ENCODE measurements at regions not wholly inside any gene's neighbourhood (a gene's known extent, or its start where the extent isn't known, plus 50 kb on each side); places are given as distances from the start of the nearest gene placed in this dataset.
A peak's percentile ranks its signal among the peaks of the same experiment; 100 is the strongest.

- no peak for DNase-seq
Observed at GRCh38 chr20:50313827-50314677, 123.4 kb downstream of the CEBPB start.

GRCh38 chr20:50314678-50315335, 124.2 kb downstream of the CEBPB start:
- no peak for DNase-seq

DNA sequence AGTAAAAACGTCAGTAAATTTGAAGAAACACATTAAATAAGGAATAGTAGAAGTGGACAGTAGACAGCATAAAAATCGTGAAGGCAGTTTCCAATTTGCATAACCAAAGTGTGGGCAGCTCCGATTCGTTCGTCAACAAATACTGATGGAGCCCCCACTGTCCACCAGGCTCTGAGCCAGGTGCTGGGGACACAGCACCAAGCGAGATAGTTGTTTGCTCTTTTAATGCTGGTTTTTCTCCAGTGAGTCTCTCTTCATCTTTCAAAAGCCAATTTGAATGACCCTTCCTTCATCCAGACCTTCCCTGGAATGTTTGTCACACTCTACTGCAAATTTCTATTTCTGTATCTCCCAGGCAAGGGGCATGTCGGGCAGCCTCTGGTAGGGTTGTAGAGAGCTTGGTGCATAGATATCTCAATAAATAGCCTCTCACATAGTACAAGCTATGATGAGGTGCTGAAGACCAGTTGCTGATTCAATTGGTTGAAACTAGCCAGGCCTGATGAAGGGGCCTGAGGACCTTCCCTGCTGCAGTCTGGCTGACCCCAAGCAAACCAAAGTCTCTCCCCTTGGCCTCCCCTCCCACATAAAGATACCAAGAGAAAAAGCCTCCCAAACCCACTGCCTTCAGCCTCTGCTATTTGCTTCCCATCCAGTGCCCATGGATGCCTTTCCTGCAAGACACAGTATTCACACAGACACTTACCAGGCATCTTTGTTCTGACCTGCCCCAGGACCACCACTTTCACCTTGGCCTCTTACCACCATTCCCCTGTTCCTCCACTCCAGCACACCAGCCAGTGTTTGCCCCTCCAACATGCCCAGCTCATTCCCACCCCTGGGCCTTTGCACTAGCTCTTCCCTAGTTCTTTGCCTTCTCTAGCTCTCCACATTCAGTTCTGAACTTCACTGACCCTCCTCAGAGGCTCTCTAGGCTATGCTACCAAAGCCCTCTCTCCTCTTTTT, 125.2 kb downstream of the CEBPB start:
- no peak for DNase-seq

GRCh38 chr20:50317116-50317515, 126.5 kb downstream of the CEBPB start:
- DNase-seq: no peak

DNA sequence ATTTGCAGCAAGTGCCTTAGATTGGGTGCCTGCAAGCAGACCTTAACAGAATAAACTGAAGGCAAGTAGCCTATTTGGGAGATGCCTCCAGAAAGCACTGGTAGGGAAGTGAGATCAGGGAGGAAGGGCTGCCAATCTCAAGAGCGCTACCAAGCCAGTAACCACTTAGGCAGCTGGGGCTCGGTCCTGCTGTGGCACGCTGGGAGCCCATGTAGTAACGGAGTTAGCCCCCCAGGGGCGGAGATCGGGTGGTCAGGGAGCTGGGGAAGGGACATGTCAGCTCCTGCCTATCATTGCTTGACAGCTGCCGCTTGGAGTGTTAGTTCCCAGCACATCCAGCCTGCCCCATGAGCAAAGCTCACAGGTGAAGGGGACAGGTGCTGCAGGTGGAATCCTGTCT, 127.0 kb downstream of the CEBPB start:
- no peak for DNase-seq

DNA sequence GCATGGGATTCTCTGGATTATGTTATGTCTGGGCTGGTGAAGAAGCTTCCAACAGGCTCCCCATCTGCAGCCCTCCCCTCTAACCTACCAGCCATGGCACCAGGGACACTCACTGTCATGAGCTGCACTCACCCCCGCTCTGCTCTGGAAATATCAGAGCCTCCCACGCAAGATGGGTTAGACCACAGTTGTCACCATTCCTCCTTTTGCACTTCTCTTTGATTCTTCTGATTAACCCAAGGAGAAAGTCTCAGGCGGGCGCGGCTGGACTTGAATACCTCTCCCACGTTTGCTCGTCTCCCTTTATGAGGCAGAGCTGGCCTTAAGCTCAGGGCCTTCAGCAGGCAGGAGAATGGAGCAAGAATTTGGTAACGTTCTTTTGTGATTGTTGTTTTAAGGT, 128.1 kb downstream of the CEBPB start:
- no peak for DNase-seq

GRCh38 chr20:50320005-50320900, 129.6 kb downstream of the CEBPB start:
- DNase-seq: no peak

DNA sequence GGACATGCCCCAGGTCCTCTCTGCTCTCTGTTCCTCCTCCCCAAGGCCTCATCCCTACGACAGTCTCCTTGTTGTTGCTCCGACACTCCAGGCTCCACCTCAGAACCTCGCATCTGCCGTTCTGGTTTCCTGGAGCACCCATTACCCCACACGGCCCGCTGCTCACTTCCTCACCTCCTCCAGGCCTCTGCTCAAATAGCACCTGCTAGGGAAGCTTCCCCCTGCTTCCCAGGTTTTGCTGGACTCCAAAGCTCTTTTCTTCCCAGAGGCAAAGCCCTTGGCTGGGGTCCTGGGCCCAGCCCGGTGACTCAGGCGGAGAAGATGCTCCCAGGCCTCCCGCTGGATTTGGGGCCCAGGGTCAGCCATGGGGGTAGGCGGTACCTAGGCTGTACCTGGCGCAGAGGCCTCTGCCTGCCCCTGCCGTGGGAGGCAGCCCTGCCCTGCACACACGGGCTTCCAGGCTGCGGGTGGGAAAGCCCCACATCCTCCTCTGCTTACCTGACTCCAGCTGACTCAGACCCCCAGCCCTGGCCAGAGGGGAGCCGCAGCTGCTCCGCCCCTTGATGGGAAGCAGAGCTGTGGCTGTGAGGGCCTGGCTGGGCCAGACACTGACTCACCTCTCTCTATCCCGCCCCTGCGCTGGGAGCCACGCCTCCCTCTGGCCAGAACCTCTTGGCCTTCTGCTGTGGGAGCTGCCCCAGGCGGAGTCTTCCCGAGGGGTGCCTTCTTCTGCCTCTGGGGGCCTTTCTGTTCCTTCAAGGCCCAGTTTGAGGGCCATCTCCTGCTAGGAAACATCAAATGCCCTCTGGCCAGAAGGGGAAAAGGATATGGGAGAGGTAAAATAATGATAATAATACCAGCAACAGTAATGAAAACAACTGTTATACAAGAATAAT, 130.5 kb downstream of the CEBPB start:
- DNase-seq: peak; percentile 33

DNA sequence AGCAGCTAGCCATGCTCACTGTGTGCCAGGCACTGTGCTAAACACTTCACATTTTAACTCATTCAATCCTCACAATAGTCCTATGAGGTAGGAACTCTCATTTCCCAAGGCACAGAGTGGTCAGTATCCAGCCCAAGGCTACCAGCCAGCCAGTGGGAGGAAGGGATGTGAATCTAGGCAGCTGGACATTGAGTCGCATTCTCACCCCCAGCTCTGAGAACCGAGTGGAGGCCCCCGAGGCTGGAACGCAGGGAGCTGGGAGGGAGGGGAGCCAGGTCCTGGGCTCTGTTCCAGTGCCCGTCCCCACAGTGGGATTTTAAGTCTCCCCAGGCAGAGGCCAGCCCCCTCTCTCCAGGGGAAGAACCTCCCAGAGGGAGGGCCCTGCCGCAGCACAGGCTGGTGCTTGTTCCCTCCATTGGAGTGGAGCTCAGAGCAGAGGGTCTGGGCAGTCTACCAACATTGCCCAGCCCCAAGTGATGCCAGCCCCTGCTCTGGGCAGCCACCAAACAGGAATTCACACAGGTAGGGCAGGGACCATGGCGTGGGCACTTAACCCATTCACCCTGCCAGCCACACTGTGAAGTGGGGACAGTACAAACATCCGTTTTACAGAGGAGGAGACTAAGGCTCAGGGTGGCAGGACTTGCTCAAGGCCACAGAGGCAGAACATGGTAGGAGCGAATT, 131.3 kb downstream of the CEBPB start:
- DNase-seq: no peak

GRCh38 chr20:50322703-50323131, 132.1 kb downstream of the CEBPB start:
- no peak for DNase-seq

GRCh38 chr20:50323209-50323608, 132.6 kb downstream of the CEBPB start:
- no peak for DNase-seq

- DNase-seq: no peak
Observed at GRCh38 chr20:50323777-50324775, 133.4 kb downstream of the CEBPB start.

- no peak for DNase-seq
Observed at GRCh38 chr20:50325215-50325614, 134.6 kb downstream of the CEBPB start.

- DNase-seq: no peak
Observed at GRCh38 chr20:50325651-50326050, 135.0 kb downstream of the CEBPB start.

DNA sequence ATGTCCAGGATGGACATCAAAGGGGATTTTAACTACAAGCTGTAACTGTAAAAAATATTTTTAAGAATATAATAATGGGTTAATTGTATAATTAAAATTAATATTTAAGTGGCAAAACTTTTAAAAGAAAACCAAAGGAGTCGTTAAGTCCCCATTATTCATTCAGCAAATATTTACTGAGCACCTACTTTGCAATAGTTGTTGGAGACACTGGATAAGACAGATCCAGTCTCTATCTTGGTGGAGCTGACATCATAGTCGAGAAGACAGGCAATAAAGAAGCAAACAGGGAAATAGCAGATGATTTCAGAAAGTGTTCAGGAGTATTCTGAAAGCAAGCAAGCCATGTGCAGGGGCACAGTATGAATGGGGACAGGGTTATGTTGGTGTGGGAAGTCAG, 137.0 kb downstream of the CEBPB start:
- no peak for DNase-seq

GRCh38 chr20:50328222-50328979, 137.8 kb downstream of the CEBPB start:
- DNase-seq: no peak

DNA sequence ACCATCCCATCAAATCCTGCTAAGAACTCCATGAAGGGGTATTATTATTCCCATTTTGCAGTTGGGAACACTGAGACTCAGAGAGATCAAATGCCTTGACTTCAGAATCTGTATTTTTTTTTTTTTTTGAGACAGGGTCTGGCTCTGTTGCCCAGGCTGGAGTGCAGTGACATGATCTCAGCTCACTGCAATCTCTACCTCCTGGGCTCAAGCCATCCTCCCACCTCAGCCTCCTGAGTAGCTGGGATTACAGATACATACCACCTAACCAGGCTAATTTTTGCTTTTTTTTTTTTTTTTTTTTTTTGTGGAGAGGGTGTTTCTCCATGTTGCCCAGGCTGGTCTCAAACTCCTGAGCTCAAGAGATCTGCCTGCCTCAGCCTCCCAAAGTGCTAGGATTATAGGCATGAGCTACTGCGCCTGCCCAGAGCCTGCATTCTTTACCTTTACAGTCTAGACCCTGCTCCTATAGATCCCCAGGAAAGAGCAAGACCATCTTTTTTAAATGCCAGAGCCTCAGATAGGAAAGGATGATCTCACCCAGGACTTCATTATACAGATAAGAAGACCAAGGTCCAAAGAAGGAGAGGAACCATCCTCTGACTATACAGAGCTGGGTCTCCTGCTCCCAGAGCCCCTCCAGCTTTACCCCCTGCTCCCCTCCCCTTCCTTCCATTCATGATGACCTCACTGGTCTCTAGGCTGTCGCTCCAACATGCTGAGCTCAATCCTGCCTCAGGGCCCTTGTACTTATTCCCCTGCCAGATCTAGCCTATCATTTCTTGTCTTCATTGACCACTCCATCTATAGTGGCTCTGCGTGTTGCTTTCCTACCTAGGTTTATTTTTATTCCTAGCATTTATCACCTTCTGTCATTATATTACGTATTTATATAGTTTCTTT, 138.6 kb downstream of the CEBPB start:
- DNase-seq: no peak
